ENCODE measurements at regions not wholly inside any gene's neighbourhood (a gene's known extent, or its start where the extent isn't known, plus 50 kb on each side); places are given as distances from the start of the nearest gene placed in this dataset.

GRCh38 chr21:28522014-28522799 lies 470.5 kb downstream of the LTN1 start:
- peak in 3 of 7 experiments; percentile 6 to 38 (median 26) for TF ChIP-seq CTCF (IDR thresholded peaks at IDR 0.05)
- peak in 1 of 3 donors; percentile 7 for TF ChIP-seq POLR2AphosphoS5 (IDR thresholded peaks at IDR 0.05)
- TF ChIP-seq EP300 (IDR thresholded peaks at IDR 0.05), result no peak
- TF ChIP-seq POLR2A (IDR thresholded peaks at IDR 0.05), result no peak
